GM11168 (cell line): ENCODE measurements at regions not wholly inside any gene's neighbourhood (a gene's known extent, or its start where the extent isn't known, plus 50 kb on each side); places are given as distances from the start of the nearest gene placed in this dataset.
"Not testable (repeated sequence)": the region's sequence is repeated elsewhere in the genome, so short reads cannot be mapped to it uniquely, and the experiment has no call there.

ENCODE experiments used
- in situ Hi-C: fragments of 300-500 bp; cut with MboI; formaldehyde crosslinking; loops from one replicate; pipeline ENCODE4 v1.12.0; 2022; ENCODE audit warnings: low sequenced_read_pairs; ENCODE audit not compliant: unreplicated experiment

DNA sequence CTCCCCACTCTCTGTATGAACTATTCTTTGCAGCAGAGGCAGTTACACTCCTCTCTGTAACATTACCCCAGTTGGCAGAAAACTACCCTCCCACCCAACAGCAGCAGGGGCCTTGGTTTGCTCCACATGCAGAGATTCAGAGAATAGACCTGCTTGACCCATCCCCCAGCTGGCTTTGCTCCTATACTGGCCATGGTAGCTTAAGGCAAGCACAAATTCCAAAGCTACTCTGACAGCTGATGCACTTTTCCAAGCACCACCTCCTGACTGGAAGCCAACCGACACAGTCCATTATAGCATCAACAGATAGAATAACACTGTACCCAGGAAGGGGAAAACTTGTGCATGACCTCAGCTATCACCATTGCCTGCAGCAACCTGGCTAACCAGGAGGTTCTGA is 846.5 kb upstream of the NCAM2 start:
- in situ Hi-C loops = no loop called here

GRCh38 chr21:20163167-20163566 is 835.0 kb upstream of the NCAM2 start:
- in situ Hi-C loops = no loop called here

GRCh38 chr21:20167059-20167458 is 831.1 kb upstream of the NCAM2 start:
- in situ Hi-C loops = no loop called here

DNA sequence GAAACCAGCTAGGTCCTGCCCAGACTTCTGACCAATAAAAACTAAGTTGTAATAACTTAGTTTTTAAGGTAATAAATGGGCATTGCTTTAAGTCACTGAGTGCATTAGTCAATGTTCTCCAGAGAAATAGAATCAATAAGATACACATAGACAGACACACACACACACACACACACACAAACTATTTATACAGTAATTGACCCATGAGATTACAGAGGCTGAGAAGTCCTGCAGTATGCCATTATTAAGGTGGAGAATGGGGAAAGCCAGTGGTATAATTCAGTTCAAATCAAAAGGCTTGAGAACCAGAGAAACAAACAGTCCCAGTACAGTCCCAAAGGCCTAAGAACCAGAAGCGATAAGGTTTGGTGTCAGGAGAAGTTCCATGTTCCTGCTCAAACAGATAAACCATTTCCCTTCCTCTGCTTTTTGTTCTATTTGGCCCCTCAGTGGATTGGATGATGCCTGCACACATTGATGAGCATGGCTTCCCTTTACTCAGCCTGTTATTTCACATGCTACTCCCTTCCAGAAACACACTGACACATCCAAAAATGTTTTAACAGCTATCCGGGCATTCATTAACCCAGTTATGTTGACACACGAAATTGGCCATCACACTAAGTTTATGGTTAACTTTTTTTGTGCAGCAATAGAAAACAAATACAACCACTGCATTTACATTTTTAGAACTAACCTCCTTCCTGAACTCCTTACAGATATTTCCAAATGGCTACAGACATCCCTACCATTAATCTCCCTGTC is 828.2 kb upstream of the NCAM2 start:
- in situ Hi-C loops = no loop called here

- in situ Hi-C loops = no loop called here
These were observed 812.0 kb upstream of the NCAM2 start for GRCh38 chr21:20186186-20186585.

DNA sequence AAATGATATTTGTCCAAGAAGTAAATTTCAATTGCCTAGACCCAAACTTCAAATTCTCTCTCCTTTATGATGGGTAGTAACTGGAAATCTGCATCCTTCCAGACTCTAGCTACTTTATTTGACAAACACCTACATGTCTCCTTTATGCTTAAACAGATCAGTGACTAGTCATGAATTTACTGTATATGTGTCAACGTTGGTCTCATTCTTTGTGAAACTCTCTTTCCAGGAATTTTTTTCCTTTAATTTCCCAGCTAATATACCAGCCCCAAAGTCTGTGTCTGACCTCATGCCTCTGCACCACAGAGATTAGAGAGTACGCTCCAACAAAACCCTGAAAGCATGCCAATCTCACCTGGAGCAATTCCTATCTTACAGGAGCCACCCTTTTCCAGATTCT is 811.2 kb upstream of the NCAM2 start:
- in situ Hi-C loops = no loop called here

- in situ Hi-C loops = not testable (repeated sequence)
These were observed 796.9 kb upstream of the NCAM2 start for GRCh38 chr21:20201323-20201722.

DNA sequence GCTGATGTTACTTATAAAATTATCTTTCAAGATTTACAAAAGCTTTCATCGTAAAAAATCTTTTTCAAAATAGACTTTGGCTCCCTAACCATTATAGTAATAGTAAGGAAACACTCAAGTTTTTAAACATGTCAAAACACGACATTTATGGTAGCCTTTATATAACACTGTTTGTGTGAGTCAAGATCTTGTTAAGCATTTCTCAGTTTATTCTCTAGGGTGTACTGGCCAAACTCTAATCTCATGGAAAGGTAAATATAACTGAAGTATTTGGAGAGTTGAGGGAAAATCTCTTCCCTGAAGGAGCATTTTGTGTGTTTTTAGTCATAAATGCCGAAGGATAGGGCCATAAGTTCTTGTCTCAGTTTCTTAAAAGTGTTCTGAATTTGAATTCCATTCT is 790.9 kb upstream of the NCAM2 start:
- in situ Hi-C loops = no loop called here

GRCh38 chr21:20215959-20216358 is 782.2 kb upstream of the NCAM2 start:
- in situ Hi-C loops = no loop called here

GRCh38 chr21:20220586-20220985 is 777.6 kb upstream of the NCAM2 start:
- in situ Hi-C loops = no loop called here

- in situ Hi-C loops = not testable (repeated sequence)
These were observed 776.2 kb upstream of the NCAM2 start for GRCh38 chr21:20221981-20222380.

DNA sequence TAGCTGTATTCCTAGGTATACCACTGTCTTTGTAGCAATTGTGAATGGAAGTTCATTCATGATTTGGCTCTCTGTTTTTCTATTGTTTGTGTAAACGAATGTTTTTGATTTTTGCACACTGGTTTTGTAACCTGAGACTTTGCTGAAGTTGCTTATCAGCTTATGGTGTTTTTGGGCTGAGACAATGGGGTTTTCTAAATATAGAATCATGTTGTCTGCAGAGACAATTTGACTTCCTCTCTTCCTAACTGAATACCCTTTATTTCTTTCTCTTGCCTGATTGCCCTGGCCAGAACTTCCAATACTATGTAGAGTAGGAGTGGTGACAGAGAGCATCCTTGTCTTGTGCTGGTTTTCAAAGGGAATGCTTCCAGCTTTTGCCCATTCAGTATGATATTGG is 761.6 kb upstream of the NCAM2 start:
- in situ Hi-C loops = not testable (repeated sequence)

DNA sequence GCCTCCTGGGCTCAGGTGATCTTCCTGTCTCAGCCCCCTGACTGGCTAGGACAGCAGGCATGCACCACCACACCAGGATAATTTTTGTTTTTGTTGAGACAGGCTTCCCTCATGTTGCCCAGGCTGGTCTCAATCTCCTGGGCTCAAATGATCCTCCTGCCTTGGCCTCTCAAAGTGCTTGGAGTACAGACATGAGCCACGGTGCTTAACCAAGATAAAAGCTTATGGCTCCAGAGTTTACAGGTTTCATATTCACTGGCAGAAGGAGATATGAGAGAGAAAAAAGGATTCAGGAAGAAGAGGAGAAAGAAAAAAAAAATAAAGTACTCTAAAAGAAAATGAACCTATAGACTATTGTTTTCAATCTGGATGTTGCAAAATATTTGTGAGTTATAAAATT is 748.8 kb upstream of the NCAM2 start:
- in situ Hi-C loops = no loop called here

- in situ Hi-C loops = no loop called here
These were observed 747.9 kb upstream of the NCAM2 start for GRCh38 chr21:20250337-20250736.

DNA sequence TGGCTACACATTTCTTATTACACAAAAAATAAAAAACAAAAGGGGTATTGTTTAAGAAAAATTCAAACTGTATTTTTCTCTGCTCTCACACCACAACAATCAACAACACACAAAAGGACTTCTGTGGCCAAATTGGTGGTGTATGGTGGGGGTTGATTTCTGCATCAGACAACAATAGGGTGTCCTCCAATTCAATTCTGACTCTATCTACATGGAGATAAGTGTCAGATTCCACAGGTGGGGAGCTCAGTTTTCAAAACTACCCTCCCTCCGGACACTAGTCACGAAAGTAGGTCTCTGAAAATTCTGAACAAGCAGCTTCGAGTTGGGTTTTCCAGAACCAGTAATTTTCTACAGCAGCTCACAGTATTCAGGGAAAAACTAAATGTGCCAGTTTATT is 744.9 kb upstream of the NCAM2 start:
- in situ Hi-C loops = no loop called here

DNA sequence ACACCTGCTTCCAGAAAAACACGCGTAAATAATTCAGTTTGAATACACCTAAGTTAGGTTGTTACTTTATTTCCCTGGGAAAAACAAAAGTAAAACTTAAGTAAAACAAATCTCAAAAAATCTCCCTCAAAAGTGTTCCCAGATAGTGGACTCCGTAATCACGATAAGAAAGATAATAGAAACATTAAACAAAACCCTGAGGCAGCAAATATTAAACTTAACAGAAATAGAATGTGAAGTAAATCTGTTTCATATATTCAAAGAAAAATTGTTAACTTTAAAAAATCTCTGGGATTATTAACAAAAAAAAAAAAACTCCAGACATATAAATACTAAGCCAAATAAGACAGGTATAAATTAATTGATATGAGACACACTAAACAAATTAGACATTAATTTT is 743.2 kb upstream of the NCAM2 start:
- in situ Hi-C loops = no loop called here

DNA sequence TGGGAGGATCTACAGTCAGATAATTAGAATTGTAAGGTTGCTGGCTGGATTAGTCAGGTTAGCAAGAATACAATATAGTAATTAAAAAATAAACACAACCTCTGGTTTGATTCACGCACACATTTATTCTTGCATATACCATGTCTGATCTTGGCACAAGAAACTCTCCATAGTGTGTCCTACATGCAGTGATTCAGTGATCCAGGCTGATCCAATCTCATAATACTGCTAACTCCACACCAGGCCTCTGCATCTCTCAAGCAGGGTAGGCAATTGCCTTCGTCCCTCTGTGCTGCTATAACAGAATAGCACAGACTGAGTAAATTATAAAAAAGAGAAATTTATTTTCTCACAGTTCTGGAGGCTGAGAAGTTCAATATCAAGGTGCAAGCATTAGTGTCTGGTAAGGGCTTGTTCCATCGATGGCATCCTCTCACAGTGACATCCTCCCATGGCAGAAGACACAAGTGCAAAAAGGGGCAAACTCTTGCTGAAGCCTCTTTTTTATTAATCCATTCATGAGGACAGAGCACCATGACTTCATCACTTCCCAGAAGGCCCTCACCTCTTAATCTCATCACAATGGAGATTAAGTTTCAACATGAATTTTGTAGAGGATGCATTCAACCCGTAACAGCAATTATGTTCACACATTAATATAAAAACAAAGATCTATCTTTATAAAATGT is 741.0 kb upstream of the NCAM2 start:
- in situ Hi-C loops = no loop called here

GRCh38 chr21:20258542-20258941 is 739.7 kb upstream of the NCAM2 start:
- in situ Hi-C loops = no loop called here

GRCh38 chr21:20259031-20259867 is 739.0 kb upstream of the NCAM2 start:
- in situ Hi-C loops = no loop called here

- in situ Hi-C loops = no loop called here
These were observed 738.1 kb upstream of the NCAM2 start for GRCh38 chr21:20260124-20260523.

- in situ Hi-C loops = no loop called here
These were observed 736.8 kb upstream of the NCAM2 start for GRCh38 chr21:20261364-20261763.
